Nephron (organoid): ENCODE measurements at regions not wholly inside any gene's neighbourhood (a gene's known extent, or its start where the extent isn't known, plus 50 kb on each side); places are given as distances from the start of the nearest gene placed in this dataset.
A peak's percentile ranks its signal among the peaks of the same experiment; 100 is the strongest.

ENCODE experiments used
- H3K27ac Mint-ChIP-seq, 3 experiments: 2 replicates each; pipeline ENCODE4 v1.8.0; 2020; ENCODE audit warnings: mixed read lengths in 3 of 3, mild to moderate bottlenecking in 2 of 3, moderate library complexity in 1 of 3
- H3K27me3 Mint-ChIP-seq: 2 replicates; pipeline ENCODE4 v1.8.0; 2021; ENCODE audit warnings: low read depth, mild to moderate bottlenecking, moderate library complexity, mixed read lengths
- H3K36me3 Mint-ChIP-seq: 2 replicates; pipeline ENCODE4 v1.8.0; 2020; ENCODE audit warnings: low read depth, mixed read lengths
- H3K4me1 Mint-ChIP-seq: 2 replicates; pipeline ENCODE4 v1.8.0; 2020; ENCODE audit warnings: mixed read lengths
- H3K4me3 Mint-ChIP-seq, 3 experiments: 2 replicates each; pipeline ENCODE4 v1.8.0; 2020; ENCODE audit warnings: mild to moderate bottlenecking in 3 of 3, mixed read lengths in 3 of 3, moderate library complexity in 2 of 3
- H3K9me3 Mint-ChIP-seq: 2 replicates; pipeline ENCODE4 v1.8.0; 2020; ENCODE audit warnings: mixed read lengths
- TF ChIP-seq, protein P1 (sequence below), 3 experiments: fragments of 200-600 bp; sonication (generic); IDR thresholded peaks; one replicate each; pipeline ENCODE4 v1.5.0; 2021; ENCODE audit warnings: antibody characterized with exemption in 3 of 3; ENCODE audit not compliant: unreplicated experiment in 3 of 3

DNA sequence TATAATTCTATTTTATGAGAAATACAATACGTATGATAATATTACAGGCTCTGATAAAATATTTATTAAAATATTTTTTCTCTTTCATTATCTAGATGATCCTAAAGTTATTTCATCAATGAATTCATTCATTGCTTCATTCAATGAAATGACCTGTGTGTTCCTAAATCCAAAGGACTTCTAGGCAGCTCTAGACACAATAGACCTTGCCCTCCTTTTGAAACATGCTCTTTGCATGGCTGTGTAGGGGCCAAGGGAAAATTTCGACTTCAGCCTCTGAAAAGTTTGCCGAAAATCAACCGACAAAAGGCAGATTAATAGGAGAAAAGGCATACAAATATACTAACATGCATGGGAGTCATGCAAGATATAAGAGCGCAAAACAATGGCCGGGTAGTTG is 402.0 kb downstream of the ELAVL2 start:
- Mint-ChIP-seq H3K27ac (no peak overlapping the region), H3K27me3 (no peaks in the 10 kb centered on the region), H3K4me3 (no peak overlapping the region), H3K9me3 (no peaks in the 10 kb centered on the region), H3K36me3 (no peaks in the 10 kb centered on the region), H3K4me1 (no peaks in the 10 kb centered on the region)
- TF ChIP-seq, protein P1, sequence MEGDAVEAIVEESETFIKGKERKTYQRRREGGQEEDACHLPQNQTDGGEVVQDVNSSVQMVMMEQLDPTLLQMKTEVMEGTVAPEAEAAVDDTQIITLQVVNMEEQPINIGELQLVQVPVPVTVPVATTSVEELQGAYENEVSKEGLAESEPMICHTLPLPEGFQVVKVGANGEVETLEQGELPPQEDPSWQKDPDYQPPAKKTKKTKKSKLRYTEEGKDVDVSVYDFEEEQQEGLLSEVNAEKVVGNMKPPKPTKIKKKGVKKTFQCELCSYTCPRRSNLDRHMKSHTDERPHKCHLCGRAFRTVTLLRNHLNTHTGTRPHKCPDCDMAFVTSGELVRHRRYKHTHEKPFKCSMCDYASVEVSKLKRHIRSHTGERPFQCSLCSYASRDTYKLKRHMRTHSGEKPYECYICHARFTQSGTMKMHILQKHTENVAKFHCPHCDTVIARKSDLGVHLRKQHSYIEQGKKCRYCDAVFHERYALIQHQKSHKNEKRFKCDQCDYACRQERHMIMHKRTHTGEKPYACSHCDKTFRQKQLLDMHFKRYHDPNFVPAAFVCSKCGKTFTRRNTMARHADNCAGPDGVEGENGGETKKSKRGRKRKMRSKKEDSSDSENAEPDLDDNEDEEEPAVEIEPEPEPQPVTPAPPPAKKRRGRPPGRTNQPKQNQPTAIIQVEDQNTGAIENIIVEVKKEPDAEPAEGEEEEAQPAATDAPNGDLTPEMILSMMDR (IDR thresholded peaks at IDR 0.05; ENCODE audit: unreplicated experiment in 3 of 3) = no peak

DNA sequence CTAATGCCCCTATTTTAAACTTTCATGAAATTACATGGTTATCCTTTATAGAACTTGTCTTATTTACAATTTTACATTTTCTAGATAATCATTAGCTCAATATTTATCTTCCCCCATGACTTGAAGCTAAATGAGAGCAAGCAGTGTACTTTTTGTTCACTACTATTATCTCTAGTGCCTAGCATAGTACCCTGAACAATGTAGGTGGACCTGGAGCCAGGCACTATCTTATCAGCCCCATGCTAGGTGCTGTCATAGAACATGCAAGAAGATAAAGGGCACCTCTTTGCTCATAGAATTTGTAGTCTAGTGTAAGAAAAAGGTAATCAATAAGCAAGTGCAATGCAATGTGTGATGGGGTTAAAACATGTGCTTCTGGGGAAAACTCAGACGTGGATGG is 399.9 kb downstream of the ELAVL2 start:
- no peaks in the 10 kb centered on the region for H3K9me3 Mint-ChIP-seq
- H3K36me3 Mint-ChIP-seq = no peaks in the 10 kb centered on the region
- H3K27ac Mint-ChIP-seq = no peak overlapping the region
- no peaks in the 10 kb centered on the region for H3K4me1 Mint-ChIP-seq
- no peaks in the 10 kb centered on the region for H3K27me3 Mint-ChIP-seq
- TF ChIP-seq, protein P1 (IDR thresholded peaks at IDR 0.05; ENCODE audit: unreplicated experiment in 3 of 3) = no peak
- H3K4me3 Mint-ChIP-seq = no peak overlapping the region

DNA sequence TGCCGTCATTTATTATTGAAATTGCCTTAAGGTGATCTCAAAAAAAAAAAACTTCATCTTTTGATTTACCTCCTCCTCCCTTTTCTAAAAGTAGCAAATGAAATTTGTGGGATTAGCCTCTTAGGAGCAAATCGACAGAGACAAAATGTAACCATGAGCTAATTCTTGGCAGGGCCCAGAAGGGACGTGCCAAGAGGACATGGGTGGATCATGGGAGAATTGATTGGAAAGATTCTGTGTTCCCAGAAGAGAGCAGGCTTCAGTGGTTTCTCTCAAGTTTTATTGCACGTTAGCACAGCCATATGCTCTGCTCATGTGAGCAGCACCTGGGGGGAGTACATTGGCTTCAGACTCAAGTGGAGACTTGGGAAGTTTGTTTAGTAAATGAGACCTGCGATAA is 394.6 kb downstream of the ELAVL2 start:
- Mint-ChIP-seq H3K36me3 (no peaks in the 10 kb centered on the region), H3K27me3 (peaks cover 3% of the 10 kb centered on the region), H3K4me1 (no peaks in the 10 kb centered on the region), H3K27ac (no peak overlapping the region), H3K4me3 (no peak overlapping the region), H3K9me3 (peaks cover 4% of the 10 kb centered on the region)
- TF ChIP-seq, protein P1 (IDR thresholded peaks at IDR 0.05; ENCODE audit: unreplicated experiment in 3 of 3) = no peak

DNA sequence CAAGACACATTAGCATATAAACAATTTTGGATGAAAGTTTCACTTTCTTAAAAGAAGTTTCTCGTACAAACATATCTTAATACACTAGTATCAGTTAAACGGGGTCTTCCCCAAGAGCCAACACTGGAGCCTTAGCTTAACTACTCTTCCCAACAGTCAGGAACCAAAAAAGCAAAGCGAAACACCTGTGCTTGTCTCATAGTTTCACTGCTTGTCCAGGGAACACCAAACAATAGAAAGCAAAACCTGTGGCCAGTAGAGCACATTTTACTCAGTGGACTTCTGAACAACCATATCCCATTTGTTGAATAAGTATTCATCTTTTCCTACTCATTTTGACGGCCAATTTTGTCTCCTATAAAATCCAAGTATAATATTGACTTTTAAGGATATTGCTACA is 391.4 kb downstream of the ELAVL2 start:
- Mint-ChIP-seq H3K4me1 (no peaks in the 10 kb centered on the region), H3K4me3 (no peak overlapping the region), H3K27ac (no peak overlapping the region), H3K9me3 (peaks cover 4% of the 10 kb centered on the region), H3K27me3 (peaks cover 3% of the 10 kb centered on the region), H3K36me3 (no peaks in the 10 kb centered on the region)
- TF ChIP-seq, protein P1 (IDR thresholded peaks at IDR 0.05; ENCODE audit: unreplicated experiment in 3 of 3) = no peak

DNA sequence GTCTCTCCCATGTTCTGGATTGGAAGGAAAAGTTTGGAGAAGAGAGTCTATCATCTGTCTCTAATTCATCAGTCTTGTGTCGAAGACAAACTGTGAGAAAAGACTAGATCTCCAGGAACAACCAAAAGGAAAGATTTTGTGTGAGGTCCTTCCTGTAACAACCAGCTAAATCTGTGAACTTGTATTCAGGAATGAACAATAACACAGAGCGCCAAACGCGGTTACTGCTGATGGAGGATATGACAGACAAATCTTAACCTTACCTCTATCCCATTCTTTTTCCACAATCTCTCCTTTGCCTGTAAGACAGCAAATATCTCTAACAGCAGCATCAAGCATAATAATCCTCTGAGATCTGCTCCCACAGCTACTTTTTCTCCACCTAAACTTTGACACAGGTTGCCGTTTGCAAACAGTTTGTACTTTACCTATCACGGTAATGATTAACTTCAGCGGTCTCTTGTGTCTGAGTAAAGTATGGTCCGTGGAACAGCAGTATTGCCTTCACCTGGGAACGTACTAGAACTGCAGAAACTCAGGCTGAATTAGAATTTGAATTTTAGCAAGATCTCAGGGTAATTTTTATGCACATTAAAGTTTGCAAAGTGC is 387.6 kb downstream of the ELAVL2 start:
- no peaks in the 10 kb centered on the region for H3K36me3 Mint-ChIP-seq
- no peaks in the 10 kb centered on the region for H3K27me3 Mint-ChIP-seq
- no peak overlapping the region for H3K4me3 Mint-ChIP-seq
- peak overlapping the region in 1 of 3 experiments; percentile 38 for H3K27ac Mint-ChIP-seq
- no peaks in the 10 kb centered on the region for H3K9me3 Mint-ChIP-seq
- H3K4me1 Mint-ChIP-seq = no peaks in the 10 kb centered on the region
- TF ChIP-seq, protein P1 (IDR thresholded peaks at IDR 0.05; ENCODE audit: unreplicated experiment in 3 of 3) = no peak

DNA sequence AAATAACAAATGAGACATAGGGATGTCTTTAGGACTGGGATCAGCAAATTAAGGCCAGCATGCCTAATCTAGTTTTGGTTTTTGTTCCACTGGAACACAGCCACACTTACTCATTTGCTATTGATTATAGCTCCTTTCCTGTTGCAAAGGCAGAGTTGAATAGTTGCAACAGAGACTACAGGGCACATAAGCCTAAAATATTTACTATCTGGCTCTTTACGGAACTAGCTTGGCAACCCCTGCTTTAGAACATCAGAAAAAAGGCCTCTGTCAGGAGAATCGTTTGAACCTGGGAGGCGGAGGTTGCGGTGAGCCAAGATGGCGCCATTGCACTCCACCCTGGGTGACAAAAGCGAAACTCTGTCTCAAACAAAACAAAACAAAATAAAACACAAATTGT is 384.8 kb downstream of the ELAVL2 start:
- TF ChIP-seq, protein P1 (IDR thresholded peaks at IDR 0.05; ENCODE audit: unreplicated experiment in 3 of 3) = no peak
- Mint-ChIP-seq H3K36me3 (no peaks in the 10 kb centered on the region), H3K27ac (no peak overlapping the region), H3K9me3 (no peaks in the 10 kb centered on the region), H3K27me3 (no peaks in the 10 kb centered on the region), H3K4me3 (no peak overlapping the region), H3K4me1 (no peaks in the 10 kb centered on the region)
